ENCODE measurements at regions not wholly inside any gene's neighbourhood (a gene's known extent, or its start where the extent isn't known, plus 50 kb on each side); places are given as distances from the start of the nearest gene placed in this dataset.
"Not testable (repeated sequence)": the region's sequence is repeated elsewhere in the genome, so short reads cannot be mapped to it uniquely, and the experiment has no call there.

DNA sequence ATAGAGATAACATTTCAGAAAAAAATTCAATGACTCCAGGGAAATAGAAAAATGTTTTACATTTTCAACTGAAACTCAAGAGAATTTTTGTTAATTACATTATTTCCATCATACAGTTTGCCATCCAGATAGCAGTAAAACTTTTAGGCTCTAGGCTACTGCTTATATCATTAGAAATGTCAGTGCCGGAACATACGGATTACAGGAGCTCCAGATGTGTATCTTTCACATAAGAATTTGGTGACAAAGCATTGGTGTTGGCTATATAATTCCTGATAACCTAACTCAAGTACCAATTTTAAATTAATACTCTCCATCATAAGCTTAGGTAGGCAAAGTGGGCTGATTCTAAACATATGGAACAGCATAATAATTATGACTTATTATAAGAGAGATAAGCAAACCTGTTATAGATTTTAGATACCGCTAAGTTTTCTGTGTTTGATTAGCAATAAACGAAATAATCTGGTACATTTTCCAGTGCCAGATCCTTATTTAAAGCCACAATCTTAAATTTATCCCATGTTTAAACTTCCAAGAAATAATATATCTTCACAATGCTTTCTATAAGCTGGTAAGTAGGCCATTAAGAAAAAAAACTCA, 637.9 kb downstream of the NXPH1 start:
- TF ChIP-seq, protein P1, sequence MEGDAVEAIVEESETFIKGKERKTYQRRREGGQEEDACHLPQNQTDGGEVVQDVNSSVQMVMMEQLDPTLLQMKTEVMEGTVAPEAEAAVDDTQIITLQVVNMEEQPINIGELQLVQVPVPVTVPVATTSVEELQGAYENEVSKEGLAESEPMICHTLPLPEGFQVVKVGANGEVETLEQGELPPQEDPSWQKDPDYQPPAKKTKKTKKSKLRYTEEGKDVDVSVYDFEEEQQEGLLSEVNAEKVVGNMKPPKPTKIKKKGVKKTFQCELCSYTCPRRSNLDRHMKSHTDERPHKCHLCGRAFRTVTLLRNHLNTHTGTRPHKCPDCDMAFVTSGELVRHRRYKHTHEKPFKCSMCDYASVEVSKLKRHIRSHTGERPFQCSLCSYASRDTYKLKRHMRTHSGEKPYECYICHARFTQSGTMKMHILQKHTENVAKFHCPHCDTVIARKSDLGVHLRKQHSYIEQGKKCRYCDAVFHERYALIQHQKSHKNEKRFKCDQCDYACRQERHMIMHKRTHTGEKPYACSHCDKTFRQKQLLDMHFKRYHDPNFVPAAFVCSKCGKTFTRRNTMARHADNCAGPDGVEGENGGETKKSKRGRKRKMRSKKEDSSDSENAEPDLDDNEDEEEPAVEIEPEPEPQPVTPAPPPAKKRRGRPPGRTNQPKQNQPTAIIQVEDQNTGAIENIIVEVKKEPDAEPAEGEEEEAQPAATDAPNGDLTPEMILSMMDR (IDR thresholded peaks at IDR 0.05; ENCODE audit: control insufficient read depth, insufficient read depth, low read depth, low read length, missing control alignments), result no peak
- DNase-seq (ENCODE audit: low read depth), result no peak
- no peak overlapping the region for H3K4me3 ChIP-seq (ENCODE audit: control insufficient read depth, low read depth, low read length)

GRCh38 chr7:9075774-9076173, 642.4 kb downstream of the NXPH1 start:
- H3K4me3 ChIP-seq (ENCODE audit: control insufficient read depth, low read depth, low read length); DNase-seq (ENCODE audit: low read depth): not testable (repeated sequence)

DNA sequence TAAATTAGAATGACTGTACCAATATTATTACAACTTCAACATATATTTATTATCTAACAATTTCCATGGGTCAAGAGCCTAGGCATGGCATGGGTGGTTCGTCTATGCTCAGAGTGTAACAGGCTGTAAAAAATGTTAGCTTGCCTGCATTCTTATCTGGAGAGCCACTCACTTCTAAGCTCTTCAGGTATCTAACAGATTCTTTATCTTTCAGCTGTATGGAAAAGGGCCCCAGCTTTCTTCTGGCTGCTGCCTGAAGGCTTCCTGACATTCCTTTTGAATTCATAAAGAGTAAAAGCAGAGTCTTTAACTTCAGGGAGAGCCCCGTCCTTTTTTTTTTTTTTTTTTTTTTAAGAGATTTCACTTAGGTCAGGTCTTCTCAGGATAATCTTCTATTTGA, 648.8 kb downstream of the NXPH1 start:
- no peak overlapping the region for H3K4me3 ChIP-seq (ENCODE audit: control insufficient read depth, low read depth, low read length)
- no peak for DNase-seq (ENCODE audit: low read depth)
- TF ChIP-seq, protein P1 (IDR thresholded peaks at IDR 0.05; ENCODE audit: control insufficient read depth, insufficient read depth, low read depth, low read length, missing control alignments), result no peak

DNA sequence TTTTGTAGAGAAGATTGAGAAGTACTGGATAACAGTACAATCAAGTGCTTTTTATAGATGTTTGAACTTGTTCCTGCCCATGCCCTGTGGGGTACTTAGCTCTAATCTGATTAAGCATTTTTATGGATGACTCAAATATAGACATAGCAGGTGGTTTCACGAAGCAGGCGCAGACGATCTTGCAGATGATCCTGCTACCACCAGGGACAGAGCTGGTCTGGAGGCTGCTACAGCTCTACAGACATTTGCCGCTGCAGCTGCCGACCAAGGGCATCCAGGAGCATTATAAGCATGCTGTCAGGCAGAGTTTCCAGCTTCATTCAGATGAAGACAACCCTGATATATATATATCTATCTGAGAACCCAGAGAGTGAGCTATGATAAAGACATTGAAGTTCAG, 650.4 kb downstream of the NXPH1 start:
- no peak for DNase-seq (ENCODE audit: low read depth)
- H3K4me3 ChIP-seq (ENCODE audit: control insufficient read depth, low read depth, low read length), result no peak overlapping the region
- TF ChIP-seq, protein P1 (IDR thresholded peaks at IDR 0.05; ENCODE audit: control insufficient read depth, insufficient read depth, low read depth, low read length, missing control alignments), result no peak

- DNase-seq (ENCODE audit: low read depth), result no peak
- H3K4me3 ChIP-seq (ENCODE audit: control insufficient read depth, low read depth, low read length), result no peak overlapping the region
- TF ChIP-seq, protein P1 (IDR thresholded peaks at IDR 0.05; ENCODE audit: control insufficient read depth, insufficient read depth, low read depth, low read length, missing control alignments), result no peak
Observed at GRCh38 chr7:9091282-9091681, 657.9 kb downstream of the NXPH1 start.

GRCh38 chr7:9097565-9098060, 664.2 kb downstream of the NXPH1 start:
- H3K4me3 ChIP-seq (ENCODE audit: control insufficient read depth, low read depth, low read length), result no peak overlapping the region
- no peak for DNase-seq (ENCODE audit: low read depth)
- TF ChIP-seq, protein P1 (IDR thresholded peaks at IDR 0.05; ENCODE audit: control insufficient read depth, insufficient read depth, low read depth, low read length, missing control alignments), result no peak

DNA sequence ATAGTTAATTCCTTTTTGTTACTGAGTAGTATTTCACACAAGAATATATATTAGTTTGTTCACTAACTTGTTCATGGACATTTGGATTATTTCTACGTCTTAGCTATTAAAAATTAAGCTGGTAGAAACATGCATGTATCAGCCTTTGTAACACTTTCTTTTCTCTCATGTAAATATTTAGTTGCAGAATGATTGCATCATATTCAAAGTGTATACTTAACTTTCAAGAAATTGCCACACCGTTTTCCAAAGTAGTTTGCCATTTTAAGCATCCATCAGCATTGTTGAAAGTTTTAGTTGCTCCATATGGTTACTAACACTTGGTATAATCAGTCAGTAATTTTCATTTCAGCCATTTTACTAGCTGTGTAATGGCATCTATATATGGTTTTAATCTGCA, 666.9 kb downstream of the NXPH1 start:
- TF ChIP-seq, protein P1 (IDR thresholded peaks at IDR 0.05; ENCODE audit: control insufficient read depth, insufficient read depth, low read depth, low read length, missing control alignments), result no peak
- H3K4me3 ChIP-seq (ENCODE audit: control insufficient read depth, low read depth, low read length), result no peak overlapping the region
- no peak for DNase-seq (ENCODE audit: low read depth)

Measured in AG09309 (cell line).